NCI-H1105 treated with DMSO at 0.1 percent for 48 hours (cell line): ENCODE measurements at regions not wholly inside any gene's neighbourhood (a gene's known extent, or its start where the extent isn't known, plus 50 kb on each side); places are given as distances from the start of the nearest gene placed in this dataset.

ENCODE experiments used
- DNase-seq: peaks from one replicate; lab custom pipeline; 2025; lab: John Stamatoyannopoulos, UW

DNA sequence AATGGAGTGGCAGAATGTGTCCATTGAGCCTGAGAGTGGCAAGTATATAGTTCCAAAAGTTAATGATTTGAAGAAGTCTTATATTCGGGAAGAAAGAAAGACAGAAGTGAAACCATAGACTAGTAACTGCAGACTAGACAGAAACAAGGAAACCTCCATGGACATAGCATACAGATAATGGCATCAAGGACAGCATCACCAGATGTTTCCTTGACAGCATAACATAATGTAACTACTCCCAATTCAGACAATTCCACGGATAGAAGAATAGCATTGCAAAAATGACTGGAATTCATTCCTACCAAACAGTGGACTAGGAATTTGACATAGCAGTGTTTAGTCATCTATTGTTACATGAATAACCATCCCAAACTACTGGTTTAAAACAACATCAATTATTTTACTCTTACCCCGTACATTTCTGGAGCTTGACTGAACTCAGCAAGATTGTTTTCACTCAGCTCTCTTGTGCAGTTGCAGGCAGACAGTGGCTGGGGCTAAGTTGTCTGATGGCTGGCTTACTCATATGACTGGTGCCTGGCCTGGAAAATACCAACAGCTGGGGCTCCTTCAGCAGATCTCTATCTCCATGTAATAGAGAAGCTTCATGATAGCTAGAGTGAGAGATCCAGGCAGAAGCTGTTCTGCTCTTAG, 109.7 kb upstream of the GADL1 start:
- DNase-seq: no peak

DNA sequence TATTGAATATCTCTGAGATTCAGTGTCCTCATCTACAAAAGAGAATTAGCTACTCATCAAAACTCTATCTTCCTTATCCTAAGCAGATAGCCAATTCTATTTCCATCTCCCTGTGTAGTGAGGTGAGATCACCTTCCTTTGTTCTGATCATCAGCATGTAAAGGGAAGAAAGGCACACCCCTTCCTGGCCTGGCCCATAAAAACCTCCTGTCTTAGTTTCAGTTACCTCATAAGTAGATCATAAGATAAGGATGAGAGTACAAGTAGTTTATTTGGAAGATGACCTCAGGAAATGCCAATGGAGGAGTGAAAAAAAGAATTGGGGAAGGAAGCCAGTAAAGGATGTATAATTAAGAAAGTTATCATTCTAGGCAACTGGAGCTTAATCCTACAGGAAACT, 114.5 kb upstream of the GADL1 start:
- DNase-seq: no peak

DNA sequence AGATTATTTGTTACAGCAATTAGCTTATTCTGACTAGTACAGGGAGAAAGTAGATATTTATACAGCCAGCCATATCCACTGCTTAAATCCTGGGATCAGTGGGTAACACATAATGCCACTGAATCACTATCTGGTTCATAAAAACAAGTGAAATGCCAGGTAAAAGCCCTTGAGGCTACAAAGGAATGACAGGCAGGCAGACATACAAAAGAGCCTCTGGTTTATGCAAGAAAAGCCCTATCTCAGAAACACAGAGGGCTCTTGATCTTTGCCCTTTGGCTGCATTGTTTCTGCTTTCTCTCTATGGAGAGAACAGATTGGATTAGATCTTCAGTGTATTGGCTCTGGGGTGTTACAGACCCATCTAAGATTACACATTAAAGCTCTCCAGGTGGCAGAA, 115.4 kb upstream of the GADL1 start:
- no peak for DNase-seq

DNA sequence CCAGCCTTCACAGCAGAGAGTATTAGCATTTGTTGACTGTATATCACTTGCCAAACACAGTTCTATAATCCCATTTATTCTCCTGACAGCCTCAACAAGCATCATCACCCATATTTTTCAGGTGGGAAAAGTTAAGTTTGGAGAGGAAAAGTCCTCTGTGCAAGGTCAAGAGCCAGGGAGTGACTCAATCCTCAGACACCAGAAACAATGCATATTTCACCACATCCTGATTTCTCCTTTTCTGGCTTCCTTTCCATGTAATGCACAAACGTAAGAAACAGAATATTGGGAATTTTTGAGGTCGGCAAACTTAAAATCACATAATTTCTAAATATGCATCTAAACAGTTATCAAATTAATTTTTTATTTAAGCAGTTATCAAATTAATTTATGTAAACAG, 116.0 kb upstream of the GADL1 start:
- DNase-seq: no peak

DNA sequence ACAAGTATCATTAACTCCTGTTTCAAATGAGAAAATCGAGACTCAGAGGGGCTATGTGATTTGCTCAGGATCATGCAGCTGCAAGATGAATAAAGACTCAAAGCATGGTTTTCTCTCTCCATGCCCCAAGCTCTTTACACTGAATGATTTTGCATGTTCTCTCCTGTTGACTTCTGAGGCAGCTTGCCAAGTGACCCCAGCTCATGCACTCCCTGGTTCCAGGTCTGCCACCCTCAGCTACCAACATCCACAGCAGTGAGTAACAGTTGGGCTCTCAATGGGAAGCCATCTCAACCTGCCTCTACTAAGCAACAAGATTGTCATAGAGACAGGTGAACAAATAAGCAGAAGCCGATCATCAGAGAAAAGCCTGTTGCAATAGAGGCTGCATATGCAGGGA, 116.9 kb upstream of the GADL1 start:
- no peak for DNase-seq

DNA sequence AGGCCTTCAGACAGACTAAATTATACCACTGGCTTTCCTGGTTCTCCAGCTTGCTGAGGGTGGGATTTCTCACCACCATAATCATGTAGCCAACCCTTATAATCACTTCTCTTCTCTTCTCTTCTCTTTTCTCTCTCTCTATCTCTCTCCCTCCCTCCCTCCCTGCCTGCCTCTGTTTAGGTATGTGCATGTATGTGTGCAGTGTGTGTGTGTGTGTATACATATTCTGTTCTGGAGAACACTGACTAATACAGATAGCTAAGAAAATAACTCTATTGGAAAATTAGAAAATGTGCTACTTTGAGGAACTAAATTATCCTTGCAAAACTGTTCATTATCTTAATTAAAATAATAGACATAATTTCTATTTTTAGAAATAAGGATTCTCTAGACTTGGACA, 118.6 kb upstream of the GADL1 start:
- DNase-seq: no peak

DNA sequence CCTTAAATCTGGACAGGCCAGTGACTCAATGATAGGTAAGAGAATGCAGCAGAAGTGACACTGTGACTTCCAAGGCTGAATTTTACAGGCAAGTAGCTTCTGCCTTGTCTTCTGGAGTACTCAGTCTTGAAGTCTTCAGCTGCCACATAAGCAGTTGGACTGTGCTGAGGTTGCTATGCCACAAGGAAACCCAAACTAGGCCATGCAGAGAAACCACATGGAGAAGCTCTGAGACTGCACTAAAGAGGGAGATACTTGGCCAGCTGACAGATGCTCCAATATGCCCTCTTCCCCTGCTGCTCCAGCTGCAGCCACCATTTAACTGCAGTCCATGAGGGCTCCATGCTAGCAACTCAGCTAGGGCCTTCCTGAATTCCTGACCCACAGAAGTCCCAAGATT, 119.4 kb upstream of the GADL1 start:
- DNase-seq: no peak

DNA sequence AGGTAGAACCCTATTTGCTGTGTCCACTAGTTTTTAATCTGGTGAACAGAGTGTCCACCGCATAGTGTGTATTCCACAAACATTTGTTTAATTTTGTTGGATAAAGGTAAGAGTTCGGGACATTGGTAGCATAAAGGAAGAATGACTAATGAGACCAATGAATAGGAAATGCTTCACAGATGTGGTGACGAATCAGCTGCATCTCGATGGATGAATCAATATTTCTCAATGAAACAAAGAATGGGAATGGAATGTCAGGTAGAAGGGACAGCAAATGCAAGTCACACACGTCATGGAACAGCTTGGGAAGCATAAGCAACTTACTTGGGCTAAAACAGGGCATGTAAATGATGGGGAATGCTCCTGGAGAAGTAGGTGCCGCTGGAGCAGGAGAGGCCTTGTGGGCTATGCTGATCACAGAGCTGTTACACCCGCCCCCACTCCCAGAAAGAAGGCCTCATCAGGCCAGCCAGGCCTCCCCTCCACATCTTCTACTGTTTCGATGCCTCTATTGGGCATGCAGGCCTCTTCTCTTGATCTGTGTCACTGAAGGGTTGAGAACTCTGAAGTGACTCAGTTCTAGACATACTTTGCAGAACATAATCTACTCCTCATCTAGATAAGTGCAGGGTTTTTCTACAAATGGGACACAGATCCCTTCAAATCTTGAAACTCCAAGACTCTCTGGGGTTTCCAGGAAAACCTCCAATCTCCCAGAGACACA, 120.0 kb upstream of the GADL1 start:
- DNase-seq: no peak

DNA sequence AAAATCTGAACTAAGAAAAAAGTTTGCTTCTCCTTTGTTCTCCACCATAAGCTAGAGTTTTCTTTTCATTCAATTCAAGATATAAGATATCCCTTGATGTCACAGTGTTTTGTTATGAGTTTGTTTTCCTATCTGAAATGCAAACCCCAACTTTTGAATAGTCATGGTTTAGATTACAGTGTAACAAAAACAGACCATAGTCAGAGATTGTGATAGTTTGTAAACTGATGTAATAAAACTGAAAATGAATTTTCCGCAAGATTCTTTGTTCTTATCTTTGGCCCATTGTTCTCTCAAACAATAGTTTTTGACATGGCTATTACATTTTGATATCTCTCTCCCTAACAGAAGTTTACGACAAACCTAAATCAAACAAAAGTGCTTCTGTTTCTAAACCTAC, 121.7 kb upstream of the GADL1 start:
- no peak for DNase-seq

DNA sequence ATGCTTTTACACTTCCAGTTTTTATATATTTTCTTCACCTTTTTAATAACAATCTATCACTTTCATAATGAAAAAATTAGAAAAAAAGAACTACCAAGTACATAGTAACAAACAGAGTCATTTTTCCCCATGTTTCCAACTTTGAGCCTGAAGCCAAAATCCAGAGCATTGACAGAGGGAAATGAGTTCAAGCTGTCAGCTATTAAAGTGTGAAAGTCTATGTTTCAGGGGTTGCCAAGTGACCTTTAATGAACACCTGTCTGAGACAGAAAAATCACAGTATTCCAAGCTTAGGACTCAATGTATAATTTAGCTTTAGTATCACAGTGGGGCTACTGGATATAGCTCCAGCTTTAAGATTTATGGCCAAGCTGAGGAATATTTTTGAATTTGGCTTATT, 128.3 kb upstream of the GADL1 start:
- DNase-seq: no peak

DNA sequence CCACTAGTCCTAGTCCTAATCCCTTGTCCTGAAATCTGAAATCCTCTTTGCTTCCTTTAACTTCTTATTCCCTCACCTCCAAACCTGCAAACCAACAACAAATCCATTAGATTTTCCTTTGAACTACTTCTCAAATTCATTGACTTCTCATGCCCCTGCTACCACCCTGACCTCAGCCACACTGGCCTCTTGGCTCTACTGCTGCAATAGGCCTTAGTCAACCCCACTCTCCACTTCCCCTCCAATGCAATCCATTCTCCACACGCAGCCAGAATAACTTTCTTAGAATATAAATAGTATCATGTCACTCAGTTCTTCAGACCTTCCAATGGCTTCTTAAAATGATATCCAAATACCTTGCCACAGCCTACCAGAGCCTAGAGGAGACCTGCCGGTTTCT, 131.1 kb upstream of the GADL1 start:
- DNase-seq: no peak

DNA sequence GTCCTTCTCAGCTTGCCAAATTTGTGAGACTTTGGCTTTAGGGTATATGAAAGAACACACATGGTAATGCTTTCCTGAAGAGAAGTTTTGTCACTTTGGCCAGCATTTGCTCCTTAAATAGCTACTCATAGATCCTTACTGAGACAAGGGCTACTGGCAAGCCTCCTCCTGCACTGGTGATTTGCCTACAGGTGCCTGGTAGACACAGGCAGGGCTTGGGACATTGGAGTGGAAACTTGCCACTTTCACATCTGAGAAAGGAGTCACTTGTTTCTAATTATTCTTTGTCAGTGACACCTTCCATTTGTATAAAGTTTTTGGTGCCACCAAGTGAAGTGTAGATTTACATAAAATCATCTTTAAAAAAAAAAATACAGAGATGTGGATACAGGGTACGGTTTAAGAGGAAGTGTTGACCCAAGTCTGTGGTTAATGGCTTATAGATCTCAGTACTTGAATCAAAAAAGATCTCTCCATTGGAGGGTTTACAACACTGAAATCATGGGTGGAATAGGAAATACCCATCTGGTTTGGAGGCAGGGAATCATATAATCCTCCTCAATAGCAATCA, 132.8 kb upstream of the GADL1 start:
- no peak for DNase-seq

DNA sequence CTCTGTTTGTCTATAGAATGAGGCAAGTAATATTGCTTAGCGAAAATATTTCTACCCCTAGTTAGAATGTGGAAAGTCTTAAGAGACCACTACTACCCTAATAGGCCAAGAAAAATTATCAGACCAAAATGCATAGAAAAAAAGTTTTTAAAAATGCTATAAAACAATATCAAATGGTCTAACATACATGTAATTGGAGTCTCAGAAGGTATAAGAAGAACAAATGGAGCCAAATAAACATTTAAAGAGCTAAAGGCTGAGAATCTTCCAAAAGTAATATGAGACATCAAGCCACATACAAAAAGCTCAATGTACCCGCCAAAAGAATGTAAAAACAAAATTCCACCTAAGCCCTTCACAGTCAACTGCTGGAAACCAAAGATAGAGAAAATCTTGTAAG, 133.5 kb upstream of the GADL1 start:
- no peak for DNase-seq

DNA sequence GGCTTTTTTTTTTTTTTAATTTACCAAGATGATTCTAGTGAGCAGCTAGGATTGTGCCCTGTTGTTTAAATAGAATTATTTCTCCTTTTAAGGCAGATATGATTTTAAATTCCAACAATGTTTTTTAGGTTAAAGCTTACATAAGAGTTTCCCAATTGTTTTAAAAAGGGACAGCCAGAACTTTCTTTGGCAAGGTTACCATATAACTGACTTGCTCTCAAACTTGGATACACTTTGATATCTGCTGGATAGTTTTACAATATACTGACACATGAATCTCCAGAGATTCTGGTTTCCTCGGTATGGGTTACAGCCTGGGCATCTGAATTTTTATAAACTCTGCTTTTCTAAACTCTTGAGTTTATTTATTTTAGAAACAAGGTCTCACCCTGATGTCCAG, 134.3 kb upstream of the GADL1 start:
- no peak for DNase-seq

DNA sequence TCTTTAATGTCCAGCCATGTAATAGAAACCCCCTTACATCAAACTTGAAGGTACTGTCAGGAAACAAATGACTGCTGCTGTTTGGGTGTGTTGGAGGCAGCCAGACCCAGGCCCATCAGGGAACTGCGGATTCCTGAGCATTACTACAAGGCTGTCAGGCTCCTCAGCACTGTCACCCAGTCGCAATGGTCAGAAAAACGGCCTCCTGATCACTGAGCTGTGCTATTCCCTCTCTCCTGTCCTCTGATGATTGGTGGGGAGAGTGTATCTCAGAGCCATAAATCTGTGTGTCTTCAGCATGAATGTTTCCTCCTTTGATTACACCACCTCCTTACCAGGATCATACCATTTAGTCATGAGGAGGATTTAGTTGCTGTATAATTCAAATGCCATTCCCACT, 135.2 kb upstream of the GADL1 start:
- DNase-seq: no peak

DNA sequence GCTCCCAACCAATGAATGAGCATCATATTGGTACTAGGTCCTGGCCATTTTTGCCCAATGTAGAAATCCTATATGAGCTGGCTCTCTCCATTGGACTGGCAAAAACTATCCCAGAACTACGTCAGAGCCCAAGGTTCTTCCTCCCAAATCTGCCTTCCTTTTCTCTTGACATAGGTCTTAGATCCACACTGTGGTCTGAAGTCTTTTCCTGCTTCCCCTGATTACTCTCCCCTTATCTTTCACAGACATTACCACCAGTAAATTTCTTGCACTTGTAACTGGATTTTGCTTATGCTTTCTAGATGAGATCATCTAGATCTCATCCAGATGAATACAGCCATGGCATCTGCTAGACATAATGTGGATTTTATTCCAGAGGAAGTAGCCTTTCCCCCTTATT, 141.2 kb upstream of the GADL1 start:
- DNase-seq: no peak

DNA sequence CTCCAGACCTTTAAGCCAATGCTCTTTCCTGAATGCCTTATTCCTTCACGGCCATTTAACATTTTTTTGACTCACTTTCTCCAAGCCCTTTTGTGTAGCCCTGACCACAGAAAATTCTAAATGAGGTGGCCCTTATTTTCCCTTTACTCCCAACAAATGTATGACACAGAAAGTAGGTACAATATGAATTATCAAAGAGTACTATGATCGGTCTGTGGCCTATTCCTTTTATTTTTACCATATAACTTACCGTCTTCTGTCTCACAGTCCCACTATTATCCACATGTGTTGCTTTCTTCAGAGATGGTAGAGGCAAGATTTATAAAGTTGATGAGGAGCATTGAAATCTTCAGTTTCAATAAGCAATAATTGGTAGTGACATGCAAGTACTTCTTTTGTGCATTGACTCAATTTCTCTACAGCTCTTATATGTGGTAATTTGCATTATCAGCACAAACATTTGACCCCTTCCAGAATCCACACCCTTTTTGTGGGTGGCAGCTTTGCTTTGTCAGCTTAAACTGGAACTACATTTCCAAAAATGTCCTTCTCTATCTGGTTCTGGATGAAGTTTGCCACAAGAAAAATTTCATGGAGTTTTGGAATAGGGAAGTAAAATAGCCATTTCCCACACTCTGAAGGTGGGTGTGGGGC, 143.8 kb upstream of the GADL1 start:
- DNase-seq: no peak

DNA sequence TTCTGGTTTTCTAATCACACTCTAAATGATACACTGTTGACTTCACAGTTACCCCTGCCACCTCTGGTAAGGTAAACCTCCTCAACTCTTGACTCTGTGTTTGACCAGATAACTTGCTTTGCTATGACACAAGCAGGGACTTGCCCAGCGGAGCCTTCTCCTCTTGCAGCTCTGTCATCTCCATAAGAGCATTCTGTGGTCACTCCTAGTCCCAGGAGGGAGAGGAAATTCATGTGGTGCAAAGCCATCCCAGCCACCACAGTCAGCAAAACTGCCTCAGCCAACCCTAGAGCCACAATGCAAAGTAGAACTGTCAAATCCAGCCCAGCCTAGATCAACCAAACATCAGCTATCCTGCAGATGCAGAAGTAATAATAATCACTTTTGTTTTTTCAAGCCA, 144.7 kb upstream of the GADL1 start:
- no peak for DNase-seq

DNA sequence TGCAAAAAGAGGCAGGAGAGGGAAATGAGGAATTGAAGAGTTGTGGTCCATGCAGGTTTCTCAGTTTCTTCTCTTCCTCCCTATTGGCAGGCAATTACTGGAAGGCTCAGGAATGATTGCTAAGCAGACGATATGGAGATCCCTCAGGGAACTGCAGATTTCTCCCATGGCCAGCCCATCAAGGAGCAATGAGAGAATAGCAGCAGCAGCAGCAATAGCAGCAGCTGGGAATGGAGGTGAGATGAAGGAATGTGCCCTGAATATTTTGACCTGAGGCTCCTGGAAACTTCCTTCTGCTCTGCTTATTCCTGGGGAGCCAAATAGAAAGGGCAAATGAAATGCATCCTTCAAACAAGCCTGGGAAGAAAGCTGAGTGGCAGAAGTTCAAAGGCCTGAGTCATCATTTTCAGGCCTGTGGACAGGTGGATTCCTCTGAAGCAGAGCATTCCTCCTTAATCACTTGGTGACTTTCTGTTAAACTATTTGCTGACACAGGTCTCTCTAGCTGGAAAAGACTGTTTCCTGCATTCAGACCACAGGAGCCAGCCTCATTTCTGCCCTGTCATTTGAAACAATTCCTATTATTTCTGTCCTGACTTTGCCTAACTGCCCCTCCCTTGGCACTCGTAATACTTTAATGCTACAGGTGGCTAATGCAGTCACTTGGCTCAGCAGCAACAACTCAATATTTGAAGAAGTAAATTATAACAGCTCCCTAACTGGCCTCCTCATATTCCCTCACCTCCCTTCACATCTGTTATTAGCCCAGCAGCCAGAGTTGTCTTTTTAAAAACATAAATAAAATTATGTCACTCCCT, 146.9 kb upstream of the GADL1 start:
- no peak for DNase-seq

DNA sequence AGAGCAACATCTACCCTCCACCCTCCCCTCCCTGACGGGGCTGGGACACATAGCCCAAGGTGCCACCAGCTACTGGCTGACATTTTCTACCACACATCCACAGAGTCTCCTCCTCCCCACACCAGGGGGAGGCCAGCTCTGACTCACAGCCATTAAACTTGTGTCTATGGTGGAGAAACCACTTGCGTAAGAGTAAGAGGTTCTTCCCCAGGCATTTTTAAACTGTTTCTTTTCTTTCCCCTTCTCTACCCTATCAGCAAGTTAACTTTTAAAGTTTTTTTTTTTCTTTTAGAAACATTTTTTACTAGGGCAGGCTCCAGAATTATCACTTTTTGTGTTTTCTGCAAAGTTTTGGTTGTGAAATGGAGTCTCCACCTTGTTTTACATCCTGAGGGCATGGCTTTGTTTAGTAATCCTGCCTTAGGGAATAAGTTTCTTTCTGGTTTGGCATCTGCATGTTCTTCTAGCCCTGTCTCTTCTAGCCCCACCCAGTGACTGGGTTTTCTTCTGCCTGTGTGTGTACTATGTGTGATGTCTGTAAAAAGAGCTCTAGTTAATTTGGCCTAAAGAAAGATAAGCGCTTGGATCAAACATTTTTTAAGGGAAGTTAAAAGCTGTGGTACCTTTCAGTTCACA, 148.8 kb upstream of the GADL1 start:
- DNase-seq: no peak

DNA sequence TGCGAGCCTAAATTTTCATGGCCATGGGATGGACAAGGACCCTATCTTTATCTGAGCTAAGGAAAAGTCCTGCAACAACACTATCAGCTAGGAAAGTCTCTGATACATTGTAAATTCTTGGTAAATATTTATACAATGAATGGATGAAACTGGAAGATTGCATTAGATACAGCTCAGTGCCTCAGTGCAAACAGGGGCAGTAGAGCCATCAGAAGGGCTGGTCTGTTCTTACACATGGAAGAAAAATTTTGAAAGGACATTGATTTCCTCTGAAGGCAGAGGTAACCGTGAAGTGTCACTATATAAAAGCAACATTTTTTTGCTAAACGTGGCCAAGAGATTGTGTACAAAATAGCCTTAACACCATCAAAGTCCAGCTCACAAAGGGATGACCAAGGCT, 153.2 kb upstream of the GADL1 start:
- DNase-seq: no peak

DNA sequence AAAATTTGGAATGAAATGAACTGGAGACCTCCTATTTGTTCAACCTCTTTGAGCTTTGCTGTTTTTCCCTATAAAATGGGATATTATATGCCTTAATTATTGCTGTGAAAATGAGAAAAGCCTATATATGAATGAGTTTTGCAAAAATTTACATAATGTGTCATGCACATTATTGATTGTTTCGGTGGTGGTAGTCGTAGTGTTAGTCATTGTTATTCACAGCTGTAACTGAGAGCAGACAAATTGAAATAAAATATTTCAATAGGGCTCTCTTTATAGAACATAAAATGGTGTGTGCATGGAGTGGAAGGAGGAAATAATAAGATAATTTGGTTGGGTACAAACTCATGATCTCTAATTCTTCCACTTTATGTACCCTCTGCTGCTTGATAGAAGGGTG, 153.7 kb upstream of the GADL1 start:
- no peak for DNase-seq
